Progenitor cell of endocrine pancreas (in vitro differentiated cells): ENCODE measurements at regions not wholly inside any gene's neighbourhood (a gene's known extent, or its start where the extent isn't known, plus 50 kb on each side); places are given as distances from the start of the nearest gene placed in this dataset.
A peak's percentile ranks its signal among the peaks of the same experiment; 100 is the strongest.

ENCODE experiments used
- DNase-seq: peaks from one replicate; pipeline ENCODE4 v3.0.0; 2021; ENCODE audit warnings: low spot score; ENCODE audit not compliant: unreplicated experiment
- H3K27ac Mint-ChIP-seq: 2 replicates; pipeline ENCODE4 v1.8.0; 2021; ENCODE audit warnings: mild to moderate bottlenecking, moderate library complexity, mixed read lengths
- H3K27me3 Mint-ChIP-seq: 2 replicates; pipeline ENCODE4 v1.8.0; 2021; ENCODE audit warnings: mixed read lengths
- H3K36me3 Mint-ChIP-seq: 2 replicates; pipeline ENCODE4 v1.8.0; 2022; ENCODE audit warnings: mixed read lengths; ENCODE audit not compliant: insufficient read depth
- H3K4me1 Mint-ChIP-seq: 2 replicates; pipeline ENCODE4 v1.8.0; 2021; ENCODE audit warnings: low read depth, mixed read lengths
- H3K4me3 Mint-ChIP-seq: 2 replicates; pipeline ENCODE4 v1.8.0; 2021; ENCODE audit warnings: low read depth, mild to moderate bottlenecking, moderate library complexity, mixed read lengths
- H3K9me3 Mint-ChIP-seq: 2 replicates; pipeline ENCODE4 v1.8.0; 2021; ENCODE audit warnings: low read depth, mixed read lengths
- TF ChIP-seq, protein P1 (sequence below): fragments of 200-600 bp; sonication (generic); IDR thresholded peaks from one replicate; pipeline ENCODE4 v1.5.0; 2021; ENCODE audit warnings: antibody characterized with exemption, mild to moderate bottlenecking; ENCODE audit not compliant: unreplicated experiment

DNA sequence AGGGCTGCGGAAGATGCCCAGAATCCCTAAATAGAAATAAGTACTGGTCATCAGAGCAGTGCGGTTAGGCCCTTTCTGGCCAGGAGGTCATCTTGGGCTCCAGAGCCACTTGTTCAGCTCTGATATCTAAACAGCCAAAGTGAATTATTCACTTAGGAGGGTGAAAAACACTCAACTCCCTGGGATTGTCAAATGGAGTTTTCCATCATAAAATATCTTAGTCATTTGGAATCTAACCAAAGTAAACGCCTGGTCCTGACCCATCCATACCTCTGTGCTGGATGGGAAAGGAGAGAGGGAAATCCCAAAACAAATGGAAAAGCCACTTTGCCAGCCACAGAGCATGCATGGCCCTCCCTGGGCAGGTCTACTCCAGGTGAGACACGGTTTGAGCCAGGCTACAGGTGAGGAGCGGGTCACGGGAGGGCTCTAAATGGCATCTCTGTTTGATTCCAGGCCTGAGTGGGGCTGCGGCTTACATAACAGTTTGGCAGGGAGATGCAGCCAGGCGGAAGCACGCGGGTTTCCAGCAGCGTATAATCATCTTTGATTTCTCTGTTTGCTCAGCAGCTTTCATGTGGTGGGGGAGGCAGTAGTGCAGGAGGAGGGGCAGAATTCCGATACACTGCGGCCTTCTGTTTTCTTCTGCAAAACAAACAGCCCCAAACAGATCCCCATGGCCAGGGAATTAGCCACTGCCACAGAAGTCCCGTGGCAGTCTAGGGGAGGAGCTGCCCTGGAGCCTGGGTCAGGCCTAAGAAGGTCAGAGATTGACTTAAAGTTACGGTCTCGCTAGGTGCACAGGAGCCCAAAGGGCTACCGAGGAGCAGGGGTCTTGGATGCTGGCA lies 59.1 kb upstream of the ZNF648 start:
- Mint-ChIP-seq H3K4me3 (no peak overlapping the region), H3K27ac (peak overlapping the region; percentile 27), H3K9me3 (no peaks in the 10 kb centered on the region), H3K4me1 (peaks cover 29% of the 10 kb centered on the region), H3K36me3 (no peaks in the 10 kb centered on the region), H3K27me3 (no peaks in the 10 kb centered on the region)
- TF ChIP-seq, protein P1, sequence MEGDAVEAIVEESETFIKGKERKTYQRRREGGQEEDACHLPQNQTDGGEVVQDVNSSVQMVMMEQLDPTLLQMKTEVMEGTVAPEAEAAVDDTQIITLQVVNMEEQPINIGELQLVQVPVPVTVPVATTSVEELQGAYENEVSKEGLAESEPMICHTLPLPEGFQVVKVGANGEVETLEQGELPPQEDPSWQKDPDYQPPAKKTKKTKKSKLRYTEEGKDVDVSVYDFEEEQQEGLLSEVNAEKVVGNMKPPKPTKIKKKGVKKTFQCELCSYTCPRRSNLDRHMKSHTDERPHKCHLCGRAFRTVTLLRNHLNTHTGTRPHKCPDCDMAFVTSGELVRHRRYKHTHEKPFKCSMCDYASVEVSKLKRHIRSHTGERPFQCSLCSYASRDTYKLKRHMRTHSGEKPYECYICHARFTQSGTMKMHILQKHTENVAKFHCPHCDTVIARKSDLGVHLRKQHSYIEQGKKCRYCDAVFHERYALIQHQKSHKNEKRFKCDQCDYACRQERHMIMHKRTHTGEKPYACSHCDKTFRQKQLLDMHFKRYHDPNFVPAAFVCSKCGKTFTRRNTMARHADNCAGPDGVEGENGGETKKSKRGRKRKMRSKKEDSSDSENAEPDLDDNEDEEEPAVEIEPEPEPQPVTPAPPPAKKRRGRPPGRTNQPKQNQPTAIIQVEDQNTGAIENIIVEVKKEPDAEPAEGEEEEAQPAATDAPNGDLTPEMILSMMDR, result no peak
- DNase-seq, result no peak

DNA sequence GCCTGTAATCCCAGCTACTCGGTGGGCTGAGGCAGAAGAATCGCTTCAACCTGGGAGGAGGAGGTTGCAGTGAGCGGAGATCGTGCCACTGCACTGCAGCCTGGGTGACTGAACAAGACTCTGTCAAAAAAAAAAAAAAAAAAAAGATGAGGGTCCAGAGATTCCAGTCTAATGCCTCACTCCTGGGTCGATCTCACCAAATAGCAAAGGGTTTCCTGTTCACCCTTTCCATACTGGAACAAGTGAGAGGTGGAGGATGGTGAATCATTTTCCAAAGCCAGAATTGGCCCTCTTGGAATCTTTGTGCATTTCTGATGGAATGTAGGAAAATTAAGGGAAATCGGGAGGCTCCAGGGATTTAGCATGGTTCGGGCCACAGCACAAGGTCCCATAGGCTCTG lies 58.1 kb upstream of the ZNF648 start:
- Mint-ChIP-seq H3K4me1 (peaks cover 27% of the 10 kb centered on the region), H3K36me3 (no peaks in the 10 kb centered on the region), H3K27ac (no peak overlapping the region), H3K27me3 (no peaks in the 10 kb centered on the region), H3K9me3 (no peaks in the 10 kb centered on the region), H3K4me3 (no peak overlapping the region)
- no peak for DNase-seq
- TF ChIP-seq, protein P1, result no peak

DNA sequence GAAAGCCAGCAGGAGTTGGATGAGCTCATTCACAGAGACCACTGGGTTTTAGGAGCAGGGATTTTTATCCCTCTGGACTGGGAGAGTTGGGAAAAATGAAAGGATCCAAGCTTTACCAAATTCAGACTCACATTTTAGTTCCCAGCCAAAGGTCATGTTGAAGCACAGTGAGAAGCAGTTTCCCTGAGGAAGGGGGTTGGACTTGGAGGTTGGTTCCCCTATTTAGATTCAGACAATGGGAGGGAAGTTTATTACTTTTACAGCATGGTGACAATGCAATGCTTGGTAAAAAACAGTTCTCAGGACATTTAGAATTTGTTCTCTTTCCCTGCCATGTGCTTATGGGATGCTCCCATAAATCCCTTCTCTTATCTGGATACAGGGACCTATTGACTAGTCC lies 57.3 kb upstream of the ZNF648 start:
- Mint-ChIP-seq H3K4me1 (peaks cover 33% of the 10 kb centered on the region), H3K4me3 (no peak overlapping the region), H3K27ac (no peak overlapping the region), H3K9me3 (no peaks in the 10 kb centered on the region), H3K36me3 (no peaks in the 10 kb centered on the region), H3K27me3 (no peaks in the 10 kb centered on the region)
- TF ChIP-seq, protein P1, result no peak
- DNase-seq, result no peak

DNA sequence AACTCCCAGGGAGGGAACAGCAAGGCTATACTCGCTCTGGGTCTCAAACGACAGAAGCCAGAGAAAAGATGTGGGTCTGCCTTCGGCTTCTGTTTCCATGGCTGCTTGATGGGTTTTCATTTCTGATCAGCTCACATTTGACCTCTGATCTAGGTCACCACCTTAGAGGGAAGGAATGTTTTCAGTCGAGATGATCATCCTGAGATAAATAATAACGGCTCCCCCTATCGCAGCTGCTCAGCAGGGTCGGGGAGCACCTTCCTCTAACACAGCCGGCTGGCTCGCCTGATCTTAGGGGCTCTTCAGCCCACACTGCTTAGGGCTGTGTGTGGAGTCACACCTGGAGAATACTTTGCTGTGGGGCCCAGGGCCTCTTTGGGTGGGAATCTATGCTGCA lies 53.1 kb upstream of the ZNF648 start:
- Mint-ChIP-seq H3K27ac (peak overlapping the region; percentile 77), H3K36me3 (no peaks in the 10 kb centered on the region), H3K9me3 (no peaks in the 10 kb centered on the region), H3K27me3 (no peaks in the 10 kb centered on the region), H3K4me1 (peaks cover 13% of the 10 kb centered on the region), H3K4me3 (no peak overlapping the region)
- TF ChIP-seq, protein P1, result no peak
- DNase-seq, result no peak

DNA sequence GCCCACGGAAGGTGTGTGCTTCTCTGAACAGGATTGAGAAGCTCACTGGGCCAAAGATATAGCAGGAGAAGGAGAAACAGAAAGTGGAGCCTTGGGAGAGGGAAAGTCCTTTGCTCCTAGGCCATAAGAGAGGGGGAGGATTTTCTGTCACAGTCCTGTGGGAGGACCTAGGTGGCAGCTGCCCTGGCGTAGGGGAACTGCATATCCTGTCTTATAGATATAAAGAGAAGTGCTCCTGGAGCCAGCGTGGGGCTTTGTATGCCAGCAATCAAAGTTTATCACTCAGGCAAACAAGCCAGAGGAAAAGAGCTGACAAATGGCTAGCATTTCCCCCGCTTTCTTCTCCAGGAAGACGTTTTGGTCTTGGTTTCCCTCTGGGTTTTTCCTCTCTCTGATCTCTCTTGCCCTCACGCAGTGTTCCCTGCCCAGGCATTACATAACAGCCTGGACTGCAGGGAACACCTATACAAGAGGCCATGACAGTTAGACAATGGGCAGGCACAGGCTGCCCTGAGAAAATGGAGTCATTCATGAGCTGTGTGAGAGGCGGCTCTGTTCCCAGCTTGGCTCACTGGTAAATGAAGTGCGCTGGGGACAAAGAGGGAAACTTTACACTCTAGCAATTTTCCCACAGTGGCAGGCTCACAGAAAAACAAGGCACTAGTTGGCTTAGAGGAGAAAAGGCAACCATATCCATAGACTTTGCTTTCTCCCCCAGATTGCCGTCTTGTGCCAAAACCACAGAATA lies 52.5 kb upstream of the ZNF648 start:
- Mint-ChIP-seq H3K27ac (peak overlapping the region; percentile 77), H3K4me1 (peaks cover 13% of the 10 kb centered on the region), H3K36me3 (no peaks in the 10 kb centered on the region), H3K4me3 (no peak overlapping the region), H3K9me3 (no peaks in the 10 kb centered on the region), H3K27me3 (no peaks in the 10 kb centered on the region)
- DNase-seq, result no peak
- TF ChIP-seq, protein P1, result no peak
